ENCODE measurements at regions not wholly inside any gene's neighbourhood (a gene's known extent, or its start where the extent isn't known, plus 50 kb on each side); places are given as distances from the start of the nearest gene placed in this dataset.

DNA sequence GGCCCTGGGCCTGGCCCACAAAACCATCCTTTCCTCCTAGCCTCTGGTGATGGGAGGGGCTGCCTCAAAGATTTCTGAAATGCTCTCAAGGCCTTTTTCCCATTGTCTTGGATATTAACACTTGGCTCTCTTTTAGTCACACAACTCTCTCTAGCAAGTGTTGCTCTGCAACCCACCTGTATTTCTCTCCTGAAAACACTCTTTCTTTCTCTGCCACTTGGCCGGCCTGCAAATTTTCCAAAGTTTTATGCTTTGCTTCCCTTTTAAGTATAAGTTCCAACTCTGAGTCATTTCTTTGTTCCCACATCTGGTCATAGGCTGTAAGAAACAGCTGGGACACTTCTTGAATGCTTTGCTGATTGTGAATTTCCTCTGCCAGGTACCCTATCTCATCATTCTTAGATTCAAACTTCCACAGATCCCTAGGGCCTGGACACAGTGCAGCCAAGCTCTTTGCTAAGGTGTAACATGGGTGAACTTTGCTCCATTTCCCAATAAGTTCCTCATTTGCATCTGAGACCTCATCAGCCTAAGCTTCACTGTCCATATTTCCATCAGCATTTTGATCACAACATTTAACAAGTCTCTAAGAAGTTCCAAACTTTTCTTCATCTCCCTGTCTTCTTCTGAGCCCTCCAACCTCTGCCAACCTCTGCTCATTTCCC, 93.8 kb downstream of the TRIM29 start:
- H3K4me3 ChIP-seq = no peak overlapping the region
- WGBS = 72% methylated on average over 1 of the region's 1 CpG

DNA sequence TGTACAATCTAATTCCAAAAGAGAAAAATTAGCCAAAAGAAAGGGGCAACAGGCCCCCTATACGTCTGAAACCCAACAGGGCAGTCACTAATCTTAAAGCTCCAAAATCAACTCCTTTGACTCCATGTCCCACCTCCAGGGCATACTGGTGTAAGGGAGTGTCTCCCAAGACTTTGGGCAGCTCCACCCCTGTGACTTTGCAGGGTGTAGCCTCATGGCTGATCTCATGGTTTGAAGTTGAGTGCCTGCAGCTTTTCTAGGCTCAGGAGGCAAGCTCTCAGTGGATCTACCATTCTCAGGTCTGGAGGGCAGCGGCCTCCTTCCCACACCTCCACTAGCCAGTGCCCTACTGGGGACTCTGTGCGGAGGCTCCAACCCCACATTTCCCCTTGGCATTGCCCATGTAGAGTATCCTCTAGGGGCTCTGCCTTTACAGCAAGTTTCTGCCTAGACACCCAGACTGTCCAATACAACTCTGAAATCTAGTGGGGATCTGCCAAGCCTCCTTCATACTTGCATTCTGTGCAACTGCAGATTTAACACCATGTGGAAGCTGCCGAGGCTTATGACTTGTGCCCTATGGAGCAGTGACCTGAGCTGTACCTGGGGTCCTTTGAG, 94.5 kb downstream of the TRIM29 start:
- intact Hi-C loops (cut with DNase I) = no loop called here

More for the DNA sequence above, 93.8 kb downstream of the TRIM29 start:
- TF ChIP-seq, protein P1, sequence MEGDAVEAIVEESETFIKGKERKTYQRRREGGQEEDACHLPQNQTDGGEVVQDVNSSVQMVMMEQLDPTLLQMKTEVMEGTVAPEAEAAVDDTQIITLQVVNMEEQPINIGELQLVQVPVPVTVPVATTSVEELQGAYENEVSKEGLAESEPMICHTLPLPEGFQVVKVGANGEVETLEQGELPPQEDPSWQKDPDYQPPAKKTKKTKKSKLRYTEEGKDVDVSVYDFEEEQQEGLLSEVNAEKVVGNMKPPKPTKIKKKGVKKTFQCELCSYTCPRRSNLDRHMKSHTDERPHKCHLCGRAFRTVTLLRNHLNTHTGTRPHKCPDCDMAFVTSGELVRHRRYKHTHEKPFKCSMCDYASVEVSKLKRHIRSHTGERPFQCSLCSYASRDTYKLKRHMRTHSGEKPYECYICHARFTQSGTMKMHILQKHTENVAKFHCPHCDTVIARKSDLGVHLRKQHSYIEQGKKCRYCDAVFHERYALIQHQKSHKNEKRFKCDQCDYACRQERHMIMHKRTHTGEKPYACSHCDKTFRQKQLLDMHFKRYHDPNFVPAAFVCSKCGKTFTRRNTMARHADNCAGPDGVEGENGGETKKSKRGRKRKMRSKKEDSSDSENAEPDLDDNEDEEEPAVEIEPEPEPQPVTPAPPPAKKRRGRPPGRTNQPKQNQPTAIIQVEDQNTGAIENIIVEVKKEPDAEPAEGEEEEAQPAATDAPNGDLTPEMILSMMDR (IDR thresholded peaks at IDR 0.05) = no peak
- TF ChIP-seq POLR2AphosphoS5 (IDR thresholded peaks at IDR 0.05) (no peak), POLR2A (IDR thresholded peaks at IDR 0.05) (no peak)
- Histone ChIP-seq H3K27me3 (replicated peaks; ENCODE audit: insufficient read depth) (no peaks in the 10 kb centered on the region), H3K9me3 (no peaks in the 10 kb centered on the region), H3K36me3 (no peaks in the 10 kb centered on the region), H3K4me1 (replicated peaks) (no peaks in the 10 kb centered on the region), H3K27ac (no peak overlapping the region)
- DNase-seq (ENCODE audit: low spot score) = no peak
- intact Hi-C loops (cut with DNase I) = no loop called here

DNA sequence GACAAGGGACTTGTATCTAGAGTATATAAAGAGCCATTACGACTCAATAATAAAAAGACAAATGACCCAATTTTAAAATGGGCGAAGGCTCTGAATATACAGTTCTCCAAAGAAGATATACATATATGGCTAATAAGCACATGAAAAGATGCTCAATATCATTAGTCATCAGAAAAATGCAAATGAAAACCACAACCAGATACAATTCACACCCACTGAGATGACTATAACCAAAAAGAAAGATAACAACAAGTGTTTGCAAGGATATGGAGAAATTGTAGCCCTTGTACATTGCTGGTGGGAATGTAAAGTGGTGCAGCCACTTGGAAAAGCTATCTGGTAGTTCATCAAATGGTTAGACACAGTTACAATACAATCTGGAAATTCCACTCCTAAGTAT, 96.3 kb downstream of the TRIM29 start:
- Histone ChIP-seq H3K4me3 (no peak overlapping the region), H3K36me3 (no peaks in the 10 kb centered on the region), H3K9me3 (no peaks in the 10 kb centered on the region), H3K27me3 (replicated peaks; ENCODE audit: insufficient read depth) (no peaks in the 10 kb centered on the region), H3K27ac (no peak overlapping the region), H3K4me1 (replicated peaks) (no peaks in the 10 kb centered on the region)
- DNase-seq (ENCODE audit: low spot score) = no peak
- no peak for TF ChIP-seq POLR2A (IDR thresholded peaks at IDR 0.05)
- TF ChIP-seq, protein P1 (IDR thresholded peaks at IDR 0.05) = no peak
- TF ChIP-seq POLR2AphosphoS5 (IDR thresholded peaks at IDR 0.05) = no peak
- intact Hi-C loops (cut with DNase I) = no loop called here
- 96% methylated on average over 2 of the region's 2 CpGs for WGBS

More for the DNA sequence above, 94.5 kb downstream of the TRIM29 start:
- Histone ChIP-seq H3K9me3 (no peaks in the 10 kb centered on the region), H3K4me1 (replicated peaks) (no peaks in the 10 kb centered on the region), H3K27me3 (replicated peaks; ENCODE audit: insufficient read depth) (no peaks in the 10 kb centered on the region), H3K36me3 (no peaks in the 10 kb centered on the region), H3K4me3 (no peak overlapping the region), H3K27ac (no peak overlapping the region)
- DNase-seq (ENCODE audit: low spot score) = no peak
- TF ChIP-seq POLR2AphosphoS5 (IDR thresholded peaks at IDR 0.05) (no peak), POLR2A (IDR thresholded peaks at IDR 0.05) (no peak)
- TF ChIP-seq, protein P1 (IDR thresholded peaks at IDR 0.05) = no peak
- WGBS = 86% methylated on average over 4 of the region's 4 CpGs

DNA sequence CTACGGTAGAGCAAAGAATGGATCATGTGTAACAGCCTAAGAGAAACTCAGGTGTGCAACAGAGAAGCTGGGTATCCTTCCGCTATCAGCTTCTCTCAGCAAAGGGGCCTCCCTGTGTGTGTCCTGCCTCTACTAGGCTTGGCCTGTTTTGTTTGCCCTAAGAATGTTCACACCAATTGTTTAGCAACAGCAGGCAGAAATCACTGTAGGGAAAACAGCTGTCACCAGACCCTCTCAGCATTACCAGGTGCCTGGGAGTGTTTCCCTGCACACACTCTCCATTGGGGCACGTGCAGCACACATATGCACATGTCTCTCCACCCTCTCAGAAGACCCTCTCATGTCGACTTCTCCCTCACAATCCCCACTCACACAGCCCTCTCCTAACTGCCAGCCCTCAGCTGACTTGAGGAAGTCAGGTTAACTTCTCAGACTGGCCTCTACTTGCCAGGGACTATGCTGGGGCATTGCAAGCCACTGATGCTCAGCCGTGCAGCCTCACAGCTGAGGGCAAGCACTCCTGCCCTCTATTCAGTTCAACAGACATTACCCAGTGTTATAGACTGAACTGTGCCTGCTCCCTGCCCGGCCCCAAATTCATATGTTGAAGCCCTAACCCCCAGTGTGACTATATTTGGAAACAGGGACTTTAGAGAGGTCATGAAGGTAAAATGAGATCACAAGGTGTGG, 97.6 kb downstream of the TRIM29 start:
- Histone ChIP-seq H3K36me3 (no peaks in the 10 kb centered on the region), H3K9me3 (no peaks in the 10 kb centered on the region), H3K4me3 (no peak overlapping the region), H3K27me3 (replicated peaks; ENCODE audit: insufficient read depth) (no peaks in the 10 kb centered on the region), H3K27ac (no peak overlapping the region), H3K4me1 (replicated peaks) (no peaks in the 10 kb centered on the region)
- 83% methylated on average over 6 of the region's 6 CpGs for WGBS
- DNase-seq (ENCODE audit: low spot score) = no peak
- intact Hi-C loops (cut with DNase I) = no loop called here
- TF ChIP-seq, protein P1 (IDR thresholded peaks at IDR 0.05) = no peak
- TF ChIP-seq POLR2AphosphoS5 (IDR thresholded peaks at IDR 0.05) = no peak
- TF ChIP-seq POLR2A (IDR thresholded peaks at IDR 0.05) = no peak

Measured in prostate gland (tissue), 2 donors.